Ovary (tissue), 7 donors: ENCODE measurements at regions not wholly inside any gene's neighbourhood (a gene's known extent, or its start where the extent isn't known, plus 50 kb on each side); places are given as distances from the start of the nearest gene placed in this dataset.
"Not testable (repeated sequence)": the region's sequence is repeated elsewhere in the genome, so short reads cannot be mapped to it uniquely, and the experiment has no call there.

Source experiments
- DNase-seq, 5 donors: peaks; one replicate each; pipeline ENCODE4 v3.0.0-alpha.2; 2019 to 2020
- H3K27ac ChIP-seq, 2 donors: fragments of 200-600 bp; one replicate each; pipeline versions ENCODE4 v1.5.1 to v1.8.0; 2019 to 2022
- H3K27me3 ChIP-seq: fragments of 200-600 bp; one replicate; pipeline ENCODE4 v1.8.0; 2022
- H3K36me3 ChIP-seq: fragments of 200-600 bp; sonication (generic); one replicate; pipeline ENCODE4 v1.5.1; 2019
- H3K4me1 ChIP-seq: one replicate; pipeline ENCODE4 v1.8.1; 2013; ENCODE audit warnings: mild to moderate bottlenecking, moderate library complexity; ENCODE audit not compliant: insufficient read depth
- H3K4me3 ChIP-seq: fragments of 200-600 bp; sonication (generic); one replicate; pipeline ENCODE4 v1.5.1; 2017
- H3K9me3 ChIP-seq, 2 donors: fragments of 200-600 bp in 1 of 2; sonication (generic) in 1 of 2; one replicate each; pipeline versions ENCODE4 v1.5.1 to v1.8.1; 2013 to 2019; ENCODE audit warnings: mild to moderate bottlenecking in 1 of 2, moderate library complexity in 1 of 2
- CTCF ChIP-seq, 3 donors: fragments of 450-650 bp in 2 of 3; fragments of 200-600 bp in 1 of 3; IDR thresholded peaks; one replicate each; pipeline versions ENCODE4 v1.5.1 to v1.8.0; 2016 to 2022; ENCODE audit warnings: antibody characterized with exemption in 3 of 3, mild to moderate bottlenecking in 1 of 3
- EP300 ChIP-seq: sonication (generic); formaldehyde crosslinking; IDR thresholded peaks from one replicate; pipeline ENCODE4 v1.6.1; 2017; ENCODE audit warnings: antibody characterized with exemption
- POLR2A ChIP-seq: fragments of 450-650 bp; IDR thresholded peaks from one replicate; pipeline ENCODE4 v1.6.1; 2017; ENCODE audit warnings: antibody characterized with exemption, mild to moderate bottlenecking, moderate library complexity
- WGBS, 3 donors: extraction: QIAGEN DNeasy Blood & Tissue Kit in 1 of 3; methylation state at CpG; one replicate each; pipeline versions ENCODE4 v1.1.5 to v1.1.7; 2013 to 2017; 5-methylcytosine and 5-hydroxymethylcytosine counted together
- intact Hi-C, 4 donors: fragments of 100-400 bp; cut with DNase I; formaldehyde crosslinking; loops; one replicate each; pipeline versions ENCODE4 v1.11.0 to v1.15.1; 2022 to 2023
- donor health status: DM: no; HTN: no; CAD: no; lungs with moderate emphysema.
- donor health status: DM: no; HTN: no; CAD: no.
- donor health status: Bipolar disorder and iron deficiency.
- donor health status: DM: no; HTN: no; CAD: no.
- donor health status: DM: yes; HTN: yes; CAD: no.

DNA sequence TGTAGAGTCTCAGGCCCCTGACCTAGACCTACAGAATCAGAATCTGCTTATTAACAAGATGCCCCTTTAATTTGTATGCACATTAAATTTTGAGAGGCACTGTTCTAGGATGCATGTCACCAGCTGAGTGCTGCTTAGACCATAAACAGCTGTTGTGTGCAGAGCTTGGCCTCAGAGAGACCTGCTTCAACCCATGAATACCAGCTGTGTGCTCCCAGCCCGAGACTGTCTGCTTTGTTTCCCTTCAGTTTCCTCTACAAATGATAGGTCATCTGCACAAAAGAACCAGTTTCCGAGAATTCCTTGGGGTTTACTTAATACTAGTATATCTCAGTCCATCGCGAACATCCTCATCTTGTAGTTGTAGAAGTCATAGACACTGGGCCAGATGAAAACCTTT is 158.5 kb upstream of the PFN2 start:
- intact Hi-C loops, result no loop called here
- no peak for DNase-seq
- WGBS, 3 donors, result 56 to 77% (median 72%) methylated on average over 4 of the region's 4 CpGs
- no peak for TF ChIP-seq POLR2A
- no peaks in the 10 kb centered on the region for H3K36me3 ChIP-seq
- H3K9me3 ChIP-seq, result no peaks in the 10 kb centered on the region
- no peaks in the 10 kb centered on the region for H3K27me3 ChIP-seq
- no peaks in the 10 kb centered on the region for H3K4me1 ChIP-seq
- H3K4me3 ChIP-seq, result no peak overlapping the region
- H3K27ac ChIP-seq, result no peak overlapping the region

DNA sequence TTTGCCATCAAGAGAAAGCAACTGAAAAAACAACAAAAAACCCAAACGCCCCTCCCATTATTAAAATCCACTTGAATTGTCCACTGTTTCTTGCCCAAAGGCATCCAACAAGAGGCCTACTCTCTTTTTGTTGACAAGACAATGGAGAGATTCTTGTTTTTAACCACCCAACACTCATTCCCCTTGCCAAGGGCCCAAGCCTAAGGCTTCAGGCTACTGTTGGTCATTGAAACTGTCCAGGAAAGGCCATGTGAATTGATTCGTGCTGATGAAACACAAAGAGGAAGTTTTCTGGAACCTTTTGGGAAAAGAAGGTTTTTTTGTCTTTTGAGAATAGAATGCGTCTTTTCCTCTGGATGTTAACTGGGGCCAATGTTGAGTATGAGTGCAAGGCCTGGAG is 157.4 kb upstream of the PFN2 start:
- H3K9me3 ChIP-seq, result no peaks in the 10 kb centered on the region
- TF ChIP-seq CTCF (IDR thresholded peaks at IDR 0.05) (no peak), EP300 (no peak), POLR2A (no peak)
- H3K4me1 ChIP-seq, result no peaks in the 10 kb centered on the region
- intact Hi-C loops, result no loop called here
- H3K27me3 ChIP-seq, result no peaks in the 10 kb centered on the region
- no peak overlapping the region for H3K27ac ChIP-seq
- no peaks in the 10 kb centered on the region for H3K36me3 ChIP-seq
- no peak overlapping the region for H3K4me3 ChIP-seq
- DNase-seq, result no peak
- 63 to 79% (median 77%) methylated on average over 3 of the region's 3 CpGs for WGBS, 3 donors

DNA sequence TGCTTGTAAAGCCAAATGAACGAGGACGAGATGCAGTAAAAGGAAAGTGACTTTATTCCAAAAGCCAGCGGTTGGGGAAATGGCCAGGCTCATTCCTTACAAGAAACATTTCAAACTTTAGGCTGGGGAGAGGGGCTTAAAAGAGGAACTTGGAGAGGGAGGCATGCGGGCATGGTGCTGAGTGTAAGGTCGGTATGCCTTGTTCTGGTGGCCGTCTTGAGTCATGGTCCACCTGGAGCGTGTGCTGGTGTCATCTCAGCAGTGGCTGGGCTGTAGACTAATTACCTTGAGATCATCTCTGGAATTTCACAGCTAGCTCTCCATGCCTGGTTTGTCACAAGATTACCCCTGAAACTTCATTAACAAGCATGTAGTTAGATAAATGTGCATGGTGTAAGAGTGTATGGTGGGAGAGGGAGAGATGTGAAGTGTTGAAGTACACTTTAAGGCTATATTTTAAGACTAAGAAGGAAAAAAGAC is 156.4 kb upstream of the PFN2 start:
- no peaks in the 10 kb centered on the region for H3K9me3 ChIP-seq
- no peak overlapping the region for H3K27ac ChIP-seq
- no peaks in the 10 kb centered on the region for H3K27me3 ChIP-seq
- H3K4me3 ChIP-seq, result no peak overlapping the region
- no peaks in the 10 kb centered on the region for H3K4me1 ChIP-seq
- intact Hi-C loops, result no loop called here
- no peak for DNase-seq
- no peaks in the 10 kb centered on the region for H3K36me3 ChIP-seq
- WGBS, 3 donors, result 81 to 88% (median 86%) methylated on average over 7 of the region's 7 CpGs
- TF ChIP-seq POLR2A, result no peak

- no peak overlapping the region for H3K27ac ChIP-seq
- intact Hi-C loops, result no loop called here
- 92 to 93% (median 93%) methylated on average over 2 of the region's 2 CpGs for whole genome bisulfite sequencing, 3 donors
- no peaks in the 10 kb centered on the region for H3K9me3 ChIP-seq
- H3K4me1 ChIP-seq, result no peaks in the 10 kb centered on the region
- no peak for DNase-seq
- no peak for TF ChIP-seq CTCF (IDR thresholded peaks at IDR 0.05)
- TF ChIP-seq POLR2A, result no peak
- H3K27me3 ChIP-seq, result no peaks in the 10 kb centered on the region
- no peak overlapping the region for H3K4me3 ChIP-seq
- no peaks in the 10 kb centered on the region for H3K36me3 ChIP-seq
Observed at GRCh38 chr3:150124142-150124541, 153.4 kb upstream of the PFN2 start.

GRCh38 chr3:150123249-150123648 is 152.6 kb upstream of the PFN2 start:
- H3K27ac ChIP-seq, DNase-seq, H3K4me1 ChIP-seq, H3K9me3 ChIP-seq, H3K27me3 ChIP-seq, H3K36me3 ChIP-seq, H3K4me3 ChIP-seq, intact Hi-C loops: not testable (repeated sequence)
- 66 to 81% (median 70%) methylated on average over 2 of the region's 2 CpGs for WGBS, 3 donors

GRCh38 chr3:150118219-150118618 is 147.5 kb upstream of the PFN2 start:
- intact Hi-C loops, result no loop called here
- H3K4me3 ChIP-seq, result no peak overlapping the region
- TF ChIP-seq POLR2A, result no peak
- no peak for TF ChIP-seq EP300
- no peak for TF ChIP-seq CTCF (IDR thresholded peaks at IDR 0.05)
- H3K27ac ChIP-seq, result no peak overlapping the region
- no peaks in the 10 kb centered on the region for H3K9me3 ChIP-seq
- no peaks in the 10 kb centered on the region for H3K27me3 ChIP-seq
- 73 to 98% (median 84%) methylated on average over 1 of the region's 1 CpG for WGBS, 3 donors
- H3K4me1 ChIP-seq, result no peaks in the 10 kb centered on the region
- DNase-seq, result no peak
- H3K36me3 ChIP-seq, result no peaks in the 10 kb centered on the region
